ENCODE measurements at regions not wholly inside any gene's neighbourhood (a gene's known extent, or its start where the extent isn't known, plus 50 kb on each side); places are given as distances from the start of the nearest gene placed in this dataset.

DNA sequence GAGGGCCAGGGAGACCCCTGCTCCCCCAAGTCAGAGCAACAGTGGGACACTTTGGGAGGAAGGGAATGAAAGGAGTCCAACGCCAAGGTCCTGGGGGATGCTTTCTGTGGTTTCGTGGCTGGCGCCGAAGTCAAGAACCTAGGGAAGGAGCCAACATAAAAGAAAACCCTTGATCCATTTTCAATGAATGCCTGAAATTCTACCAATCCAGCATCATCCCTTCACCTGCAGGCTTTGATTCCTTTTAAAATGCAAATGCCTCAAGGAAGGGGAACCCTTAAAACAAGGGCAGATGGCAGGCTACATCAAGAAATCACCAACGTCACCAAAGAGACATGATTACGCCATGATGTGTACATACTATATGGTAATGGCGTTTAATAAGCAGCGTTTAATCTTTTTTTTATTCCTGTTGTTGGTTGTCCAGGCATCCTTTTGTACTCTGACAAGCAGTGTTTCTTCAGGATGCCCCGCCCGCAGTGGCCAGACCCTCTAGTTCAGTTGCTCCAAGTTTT is 123.3 kb upstream of the SLC1A4 start:
- H3K4me2 ChIP-seq (ENCODE audit: low read length): peak overlapping the region; percentile 91
- DNase-seq (no peak), ATAC-seq (no peak)
- BruUV-seq (replicated peaks): no TSS peak
- no peaks in the 10 kb centered on the region for H3K9me2 ChIP-seq (replicated peaks; ENCODE audit: low read length)
- peaks cover 35% of the 10 kb centered on the region for H3K4me1 ChIP-seq (ENCODE audit: insufficient read depth, low read length)
- ChIA-PET CTCF (no interaction called here), POLR2A (ENCODE audit: unreplicated experiment) (no interaction called here)
- no peak for TF ChIP-seq EZH2 (IDR thresholded peaks at IDR 0.05; ENCODE audit: low read length, unreplicated experiment)
- TF ChIP-seq, protein P1, sequence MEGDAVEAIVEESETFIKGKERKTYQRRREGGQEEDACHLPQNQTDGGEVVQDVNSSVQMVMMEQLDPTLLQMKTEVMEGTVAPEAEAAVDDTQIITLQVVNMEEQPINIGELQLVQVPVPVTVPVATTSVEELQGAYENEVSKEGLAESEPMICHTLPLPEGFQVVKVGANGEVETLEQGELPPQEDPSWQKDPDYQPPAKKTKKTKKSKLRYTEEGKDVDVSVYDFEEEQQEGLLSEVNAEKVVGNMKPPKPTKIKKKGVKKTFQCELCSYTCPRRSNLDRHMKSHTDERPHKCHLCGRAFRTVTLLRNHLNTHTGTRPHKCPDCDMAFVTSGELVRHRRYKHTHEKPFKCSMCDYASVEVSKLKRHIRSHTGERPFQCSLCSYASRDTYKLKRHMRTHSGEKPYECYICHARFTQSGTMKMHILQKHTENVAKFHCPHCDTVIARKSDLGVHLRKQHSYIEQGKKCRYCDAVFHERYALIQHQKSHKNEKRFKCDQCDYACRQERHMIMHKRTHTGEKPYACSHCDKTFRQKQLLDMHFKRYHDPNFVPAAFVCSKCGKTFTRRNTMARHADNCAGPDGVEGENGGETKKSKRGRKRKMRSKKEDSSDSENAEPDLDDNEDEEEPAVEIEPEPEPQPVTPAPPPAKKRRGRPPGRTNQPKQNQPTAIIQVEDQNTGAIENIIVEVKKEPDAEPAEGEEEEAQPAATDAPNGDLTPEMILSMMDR (conservative IDR thresholded peaks at IDR 0.05; ENCODE audit: low read depth, low read length): peak; percentile 35; the same call in 1 of the 2 replicates
- no peaks in the 10 kb centered on the region for H4K20me1 ChIP-seq (ENCODE audit: low read length)
- H3K27ac ChIP-seq (ENCODE audit: low read length): no peak overlapping the region
- H3K9me3 ChIP-seq (ENCODE audit: low read length): no peaks in the 10 kb centered on the region
- H3K27me3 ChIP-seq (ENCODE audit: low read length): no peaks in the 10 kb centered on the region
- peak overlapping the region; percentile 68; the same call in 1 of the 2 replicates for H2AFZ ChIP-seq (ENCODE audit: low read length)
- H3K36me3 ChIP-seq (ENCODE audit: low read depth, low read length): no peaks in the 10 kb centered on the region
- 0 out of 2 replicates have a peak overlapping the region, but pooled peaks have one; percentile 76 for H3K9ac ChIP-seq (ENCODE audit: low read length)
- H3K4me3 ChIP-seq (ENCODE audit: low read length): peak overlapping the region; percentile 68; the same call in 1 of the 2 replicates
- H3K79me2 ChIP-seq (ENCODE audit: low read length): no peaks in the 10 kb centered on the region
- intact Hi-C loops (cut with micrococcal nuclease): loop anchor here (1.0 to 5.0 kb wide), 6 partner anchors 34 to 279 kb away; no protein-coding TSS in a partner anchor
- H3F3A ChIP-seq (ENCODE audit: low read length, unreplicated experiment): no peaks in the 10 kb centered on the region

DNA sequence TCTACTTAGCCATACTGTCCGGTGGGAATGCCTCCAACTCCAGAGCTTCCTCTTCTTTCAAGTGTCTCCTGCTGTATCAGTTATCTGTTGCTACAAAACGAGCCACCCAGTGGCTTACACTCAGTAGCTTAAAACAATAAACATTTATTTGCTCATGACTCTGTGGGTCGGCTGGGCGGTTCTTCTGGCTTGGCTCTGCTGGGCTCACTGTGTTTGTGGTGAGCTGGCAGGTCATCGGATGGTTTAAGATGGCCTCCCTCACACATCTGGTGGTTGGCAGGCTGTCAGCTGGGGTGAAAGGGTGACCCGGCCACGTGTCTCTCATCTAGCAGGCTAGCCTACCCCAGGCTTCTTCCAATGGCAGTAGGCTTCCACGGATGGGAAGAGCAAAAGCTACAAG is 122.4 kb upstream of the SLC1A4 start:
- intact Hi-C loops (cut with micrococcal nuclease): loop anchor here (5.0 kb wide), 1 partner anchor 34 kb away; no protein-coding TSS in a partner anchor
- peaks cover 35% of the 10 kb centered on the region for H3K4me1 ChIP-seq (ENCODE audit: insufficient read depth, low read length)
- H3K27me3 ChIP-seq (ENCODE audit: low read length): no peaks in the 10 kb centered on the region
- no peak overlapping the region for H2AFZ ChIP-seq (ENCODE audit: low read length)
- POLR2A ChIA-PET (ENCODE audit: unreplicated experiment): no interaction called here
- H3K9me3 ChIP-seq (ENCODE audit: low read length): no peaks in the 10 kb centered on the region
- no peak overlapping the region for H3K4me3 ChIP-seq (ENCODE audit: low read length)
- H3K27ac ChIP-seq (ENCODE audit: low read length): no peak overlapping the region
- H4K20me1 ChIP-seq (ENCODE audit: low read length): no peaks in the 10 kb centered on the region
- BruUV-seq (replicated peaks): no TSS peak
- no peak for TF ChIP-seq EZH2 (IDR thresholded peaks at IDR 0.05; ENCODE audit: low read length, unreplicated experiment)
- peak; percentile 67 for TF ChIP-seq EZH2phosphoT487 (IDR thresholded peaks at IDR 0.05; ENCODE audit: borderline replicate concordance, low read length)
- H3K4me2 ChIP-seq (ENCODE audit: low read length): peak overlapping the region; percentile 91
- no peaks in the 10 kb centered on the region for H3F3A ChIP-seq (ENCODE audit: low read length, unreplicated experiment)
- DNase-seq (peak; percentile 69), ATAC-seq (peak; percentile 48)
- CTCF ChIA-PET: interaction anchor here (0.6 to 1.1 kb wide), 3 partner anchors 205 to 280 kb away, joined by 3 read pairs; no protein-coding TSS in a partner anchor
- H3K36me3 ChIP-seq (ENCODE audit: low read depth, low read length): no peaks in the 10 kb centered on the region
- H3K9ac ChIP-seq (ENCODE audit: low read length): no peak overlapping the region
- H3K79me2 ChIP-seq (ENCODE audit: low read length): no peaks in the 10 kb centered on the region
- no peaks in the 10 kb centered on the region for H3K9me2 ChIP-seq (replicated peaks; ENCODE audit: low read length)

DNA sequence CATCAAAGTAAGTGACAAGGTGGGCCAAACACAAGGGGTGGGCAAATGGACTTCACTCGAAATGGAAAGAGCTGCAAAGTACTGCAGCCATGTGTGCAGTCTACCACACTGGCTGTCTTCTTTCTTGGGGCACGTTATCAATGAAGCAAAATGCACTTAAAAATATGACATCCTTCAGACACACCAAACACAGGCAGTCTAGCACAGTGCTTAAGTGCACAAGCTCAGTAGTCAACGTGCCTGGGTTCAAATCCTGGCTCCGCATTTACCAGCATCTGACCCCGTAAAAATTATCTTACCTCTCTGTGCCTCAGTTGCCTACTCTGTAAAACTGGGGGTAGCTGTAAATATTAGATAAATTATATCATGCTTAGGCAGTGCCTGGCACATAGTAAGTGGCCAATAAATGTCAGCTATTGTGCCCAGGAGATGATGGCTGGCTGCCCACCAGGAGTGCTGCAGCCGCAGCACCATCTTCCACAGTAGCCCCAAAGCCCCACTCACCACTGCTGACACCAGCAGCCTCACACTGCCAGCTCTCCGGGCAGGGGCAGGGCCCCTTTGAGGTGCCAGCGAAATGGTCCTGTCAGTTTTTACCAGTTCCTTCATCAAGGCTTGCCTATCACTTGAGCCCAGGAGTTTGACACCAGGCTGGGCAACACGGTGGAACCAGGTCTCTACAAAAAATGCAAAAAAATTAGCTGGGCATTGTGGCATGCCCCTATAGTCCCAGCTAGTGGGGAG is 121.8 kb upstream of the SLC1A4 start:
- Histone ChIP-seq H3K4me2 (ENCODE audit: low read length) (peak overlapping the region; percentile 91; the same call in 1 of the 2 replicates), H3K4me3 (ENCODE audit: low read length) (no peak overlapping the region), H3K27ac (ENCODE audit: low read length) (no peak overlapping the region), H3K9me2 (replicated peaks; ENCODE audit: low read length) (no peaks in the 10 kb centered on the region), H3K9me3 (ENCODE audit: low read length) (no peaks in the 10 kb centered on the region), H3K36me3 (ENCODE audit: low read depth, low read length) (no peaks in the 10 kb centered on the region), H3K9ac (ENCODE audit: low read length) (no peak overlapping the region), H2AFZ (ENCODE audit: low read length) (no peak overlapping the region), H3K79me2 (ENCODE audit: low read length) (no peaks in the 10 kb centered on the region), H3K4me1 (ENCODE audit: insufficient read depth, low read length) (peaks cover 35% of the 10 kb centered on the region), H3K27me3 (ENCODE audit: low read length) (no peaks in the 10 kb centered on the region), H4K20me1 (ENCODE audit: low read length) (no peaks in the 10 kb centered on the region), H3F3A (ENCODE audit: low read length, unreplicated experiment) (no peaks in the 10 kb centered on the region)
- TF ChIP-seq EZH2 (IDR thresholded peaks at IDR 0.05; ENCODE audit: low read length, unreplicated experiment) (no peak), EZH2phosphoT487 (IDR thresholded peaks at IDR 0.05; ENCODE audit: borderline replicate concordance, low read length) (no peak)
- TF ChIP-seq, protein P1 (conservative IDR thresholded peaks at IDR 0.05; ENCODE audit: low read depth, low read length): no peak
- ATAC-seq (no peak), DNase-seq (no peak)
- BruUV-seq (replicated peaks): no TSS peak
- ChIA-PET CTCF (interaction anchor here (0.6 to 1.1 kb wide), 3 partner anchors 206 to 280 kb away, joined by 3 read pairs; no protein-coding TSS in a partner anchor), POLR2A (ENCODE audit: unreplicated experiment) (interaction anchor here (0.7 kb wide), 1 partner anchor 214 kb away, joined by 5 read pairs; the partner anchor contains the start of gene SERTAD2)
- intact Hi-C loops (cut with micrococcal nuclease): loop anchor here (5.0 kb wide), 1 partner anchor 35 kb away; no protein-coding TSS in a partner anchor

All from PC-3 (cell line).